ENCODE measurements at regions not wholly inside any gene's neighbourhood (a gene's known extent, or its start where the extent isn't known, plus 50 kb on each side); places are given as distances from the start of the nearest gene placed in this dataset.

GRCh38 chr16:27718201-27719105 is 168.5 kb downstream of the KATNIP start:
- DNase-seq (ENCODE audit: low read depth in 2 of 2), result no peak

DNA sequence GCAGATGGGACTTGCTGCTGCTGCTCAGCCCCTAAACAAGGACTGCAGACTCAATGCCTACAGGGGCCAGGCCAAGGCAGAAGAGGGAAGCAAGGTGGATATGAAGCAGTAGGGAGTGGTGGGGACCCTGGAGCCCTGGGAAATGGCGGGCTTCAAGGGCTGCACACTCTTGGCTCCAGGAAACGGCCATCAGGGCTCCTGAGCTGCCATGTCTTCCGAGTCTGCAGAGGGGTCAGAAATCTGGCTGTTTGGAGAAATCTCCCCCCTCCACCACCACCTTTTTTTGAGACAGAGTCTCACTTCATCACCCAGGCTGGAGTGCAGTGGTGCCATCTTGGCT is 169.1 kb downstream of the KATNIP start:
- DNase-seq (ENCODE audit: low read depth in 2 of 2), result no peak

- no peak for DNase-seq (ENCODE audit: low read depth in 2 of 2)
Measured at GRCh38 chr16:27720731-27721530, 171.0 kb downstream of the KATNIP start.

DNA sequence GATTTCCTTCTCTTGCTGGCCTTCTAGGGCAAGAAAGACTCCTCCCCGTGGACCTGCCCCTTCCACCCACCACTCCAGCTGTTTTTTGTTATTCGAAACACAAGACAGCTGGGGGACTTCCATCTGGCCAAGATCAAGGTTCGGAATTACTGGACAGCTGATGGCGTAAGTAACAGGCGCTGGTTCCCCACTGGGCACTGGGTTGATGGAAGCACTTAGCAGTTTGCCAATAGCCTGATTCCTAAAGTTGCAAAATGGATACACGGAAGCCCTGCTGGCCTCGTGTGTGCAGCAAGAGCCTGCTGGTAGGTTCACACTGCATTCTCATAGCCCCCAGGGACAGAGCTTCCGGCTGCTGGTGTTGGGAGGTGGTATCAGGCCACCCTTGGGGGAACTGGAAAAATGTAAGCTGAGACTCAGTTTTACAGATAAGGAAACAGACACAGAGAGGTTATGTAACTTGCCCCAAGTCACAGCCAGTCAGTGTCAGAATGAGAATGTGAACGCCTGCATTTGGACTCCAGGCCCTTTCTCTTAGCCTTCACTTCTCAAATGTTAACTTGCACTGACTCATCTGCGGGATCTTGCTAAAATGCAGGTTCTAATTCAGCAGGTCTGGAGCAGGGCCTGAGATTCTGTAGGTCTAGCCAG is 171.7 kb downstream of the KATNIP start:
- peak; percentile 23 to 28 for DNase-seq (ENCODE audit: low read depth in 2 of 2)

DNA sequence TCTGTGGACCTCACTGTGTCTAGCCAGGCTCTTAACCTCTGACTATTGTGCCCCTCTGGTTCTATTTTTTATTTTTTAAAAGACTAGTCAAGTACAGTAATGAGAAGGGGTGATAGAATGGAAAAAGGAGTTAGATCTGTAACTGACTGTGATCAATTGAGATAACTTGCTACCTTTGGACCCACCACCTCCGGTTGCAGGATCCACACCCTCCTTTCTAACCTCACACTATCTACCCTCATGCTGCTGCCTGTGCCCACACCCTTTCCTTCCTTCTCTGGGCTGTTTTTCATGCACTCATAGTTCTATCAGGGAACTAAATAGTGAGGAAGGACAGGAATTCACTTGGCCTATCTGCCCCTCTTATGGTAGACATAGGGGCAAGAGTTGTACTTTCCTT is 172.3 kb downstream of the KATNIP start:
- DNase-seq (ENCODE audit: low read depth in 2 of 2), result no peak

GRCh38 chr16:27722892-27723450 is 173.0 kb downstream of the KATNIP start:
- DNase-seq (ENCODE audit: low read depth in 2 of 2), result no peak

DNA sequence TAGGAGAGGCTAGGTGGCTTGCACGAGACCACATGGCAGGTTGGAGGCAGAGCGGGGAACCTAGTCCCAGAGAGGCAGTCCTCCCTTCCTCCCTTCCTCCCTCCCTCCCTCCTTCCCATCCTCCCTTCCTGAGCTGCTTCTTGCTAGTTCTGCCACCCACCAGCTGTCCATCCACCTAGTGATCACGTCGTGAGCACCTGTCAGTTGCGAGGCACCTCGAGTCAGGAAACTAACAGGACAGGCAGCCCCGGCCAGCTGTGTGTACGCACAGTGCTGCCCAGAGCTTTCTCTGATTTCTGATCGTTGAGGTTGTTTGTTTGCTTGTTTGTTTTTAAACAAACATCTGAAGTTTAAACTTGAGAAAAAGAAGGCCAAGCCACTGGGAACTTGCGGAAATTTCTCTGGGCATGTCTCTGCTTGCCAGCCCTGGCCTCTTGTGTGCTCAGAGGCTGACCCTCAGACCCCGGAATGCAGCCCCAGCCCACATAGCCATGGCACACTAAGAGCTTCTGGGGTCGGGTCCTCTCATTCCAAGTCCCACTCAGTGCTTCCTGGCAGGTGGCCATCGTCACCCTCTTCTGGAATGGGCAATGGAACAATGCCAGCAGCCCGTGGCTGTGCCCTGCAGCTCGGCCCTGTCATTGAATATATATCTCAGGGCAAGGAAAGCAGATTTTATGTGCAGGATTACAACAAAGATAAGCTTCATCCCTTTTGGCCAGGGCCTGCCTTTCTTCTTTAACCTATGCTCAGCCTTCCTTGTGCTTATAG is 174.0 kb downstream of the KATNIP start:
- DNase-seq (ENCODE audit: low read depth in 2 of 2), result no peak

DNA sequence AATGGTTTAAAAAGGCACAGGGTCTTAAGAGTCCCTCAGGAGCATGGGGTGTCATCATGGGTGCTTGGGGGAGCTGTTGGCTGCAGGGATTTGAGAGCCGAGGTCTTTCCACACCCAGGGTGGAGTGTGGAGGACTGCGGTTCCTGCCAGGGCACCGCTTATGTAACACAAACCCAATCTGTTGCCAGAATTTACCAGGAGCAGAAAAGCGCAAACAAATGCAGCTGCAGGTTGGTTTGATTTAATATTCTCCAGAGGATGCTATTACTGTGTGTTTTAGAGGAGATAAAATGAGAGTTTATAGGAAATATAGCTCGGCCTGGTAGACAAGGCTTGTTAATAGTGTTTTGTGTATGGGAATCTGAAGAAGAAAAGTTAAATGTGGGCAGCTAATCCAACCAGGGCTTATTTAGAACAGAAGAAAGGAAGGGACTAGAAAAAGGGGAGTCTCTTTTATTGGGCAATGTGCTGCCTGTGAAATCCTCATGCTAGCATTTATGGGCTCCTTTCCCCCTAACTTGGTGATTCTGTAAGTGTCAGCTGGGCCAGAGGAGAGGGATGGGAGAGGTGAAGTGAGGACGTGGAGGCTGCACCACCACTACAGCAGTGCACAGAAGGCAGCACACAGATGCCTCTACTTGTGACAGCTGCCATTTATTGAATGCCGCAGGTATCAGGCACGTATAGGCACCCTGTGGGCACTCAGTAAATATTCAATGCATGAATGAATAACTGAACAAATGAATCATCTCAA is 174.7 kb downstream of the KATNIP start:
- no peak for DNase-seq (ENCODE audit: low read depth in 2 of 2)

DNA sequence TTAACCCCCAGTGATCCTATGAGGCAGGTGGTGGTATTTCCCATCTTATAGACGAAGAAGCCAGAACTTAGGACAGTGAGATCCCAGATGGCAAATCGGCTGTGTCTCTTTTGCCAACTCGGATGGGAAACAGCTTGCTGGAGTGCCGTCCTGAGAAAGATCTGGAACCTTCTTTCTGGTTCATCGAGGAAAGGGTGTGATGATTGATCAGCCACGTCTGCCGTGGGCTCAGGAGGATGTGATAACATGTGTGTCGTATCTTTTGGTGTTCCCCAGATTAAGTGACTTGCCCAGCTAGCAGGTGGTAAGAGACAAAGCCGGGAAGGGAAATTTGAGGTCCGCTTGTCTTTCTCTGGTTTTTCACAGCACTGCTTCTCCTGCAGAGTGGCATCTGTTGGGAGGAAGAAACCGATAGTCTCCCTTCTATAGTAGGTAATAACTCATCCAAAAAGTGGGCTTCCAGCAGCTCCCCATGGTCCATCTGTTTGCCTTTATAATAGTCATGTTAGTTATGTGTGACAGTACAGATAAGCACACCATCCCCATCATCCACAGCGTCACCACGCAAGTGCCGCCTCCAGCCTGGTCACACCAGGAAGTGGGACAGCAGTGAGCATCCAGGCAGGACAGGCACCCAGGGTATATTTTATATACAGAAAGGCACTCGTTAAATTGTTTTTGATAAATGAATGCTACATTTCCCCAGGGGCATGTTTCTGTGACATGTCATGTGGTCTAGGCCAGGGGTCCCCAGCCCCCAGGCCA is 175.5 kb downstream of the KATNIP start:
- no peak for DNase-seq (ENCODE audit: low read depth in 2 of 2)

DNA sequence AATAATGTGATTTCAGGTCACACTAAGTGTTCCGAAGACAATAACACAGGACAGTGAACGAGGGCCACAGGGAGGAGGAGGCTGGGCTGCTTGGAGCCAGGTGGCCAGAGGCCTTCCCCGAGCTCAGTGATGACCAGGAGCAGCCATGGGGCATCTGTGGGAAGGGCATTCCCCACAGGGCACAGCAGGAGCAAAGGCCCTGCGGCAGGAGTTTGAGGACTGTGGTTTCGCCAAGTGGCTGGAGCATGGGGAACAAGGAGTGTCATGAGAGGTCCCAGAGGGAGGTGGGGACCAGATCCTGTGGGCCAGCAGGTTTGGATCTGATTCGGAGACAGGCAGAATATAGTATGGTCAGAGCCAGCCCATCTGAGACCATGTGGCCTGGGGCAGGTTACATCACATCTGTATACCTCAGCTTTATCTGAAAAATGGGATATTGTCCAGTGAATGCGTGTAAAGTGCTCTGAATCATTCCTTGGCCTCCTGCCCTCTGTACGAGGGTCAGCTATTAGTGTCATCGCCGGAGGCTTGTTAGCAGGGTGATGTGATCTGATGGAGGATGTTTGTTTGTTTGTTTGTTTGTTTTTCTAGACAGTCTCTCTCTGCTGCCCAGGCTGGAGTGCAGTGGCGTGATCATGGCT is 176.8 kb downstream of the KATNIP start:
- no peak for DNase-seq (ENCODE audit: low read depth in 2 of 2)

DNA sequence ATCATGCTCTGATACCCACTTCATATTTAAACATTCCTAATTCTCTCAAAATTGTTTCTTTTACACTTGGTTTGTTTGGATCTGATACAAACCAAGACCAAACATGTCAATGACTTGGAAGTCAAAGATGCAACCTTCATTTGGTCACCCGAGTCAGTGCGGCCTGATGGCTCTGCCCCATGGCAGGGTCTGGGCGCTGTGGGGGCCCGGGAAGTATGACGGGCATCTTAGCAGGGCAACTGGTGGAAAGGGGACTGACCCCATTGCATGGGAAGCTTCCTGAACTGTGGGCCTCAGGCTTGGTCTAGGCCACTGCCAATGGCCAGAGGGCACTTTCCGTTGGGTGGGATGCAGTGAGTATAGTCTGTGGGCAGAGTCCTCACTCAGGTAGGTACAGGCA is 178.0 kb downstream of the KATNIP start:
- no peak for DNase-seq (ENCODE audit: low read depth in 2 of 2)

DNA sequence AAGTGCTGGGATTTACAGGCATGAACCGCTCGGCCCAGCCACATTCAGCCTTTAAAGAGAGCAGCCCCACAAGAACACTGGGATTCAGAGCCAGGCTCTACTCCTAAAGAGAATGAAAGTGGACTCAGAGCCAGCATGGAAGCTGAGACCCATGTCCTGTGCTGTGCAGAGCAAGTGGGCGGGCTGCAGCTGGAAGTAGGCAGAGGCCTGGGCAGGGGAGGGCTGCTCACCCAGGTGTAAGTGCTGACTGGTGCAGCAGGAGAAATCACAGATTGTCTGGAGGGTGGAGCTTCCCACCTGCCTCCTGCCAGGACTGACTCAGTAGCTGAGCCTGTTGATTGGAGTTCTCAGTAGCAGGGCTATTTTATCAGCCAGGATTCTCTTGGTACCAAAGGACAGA is 178.7 kb downstream of the KATNIP start:
- DNase-seq (ENCODE audit: low read depth in 2 of 2), result no peak

- no peak for DNase-seq (ENCODE audit: low read depth in 2 of 2)
Measured at GRCh38 chr16:27729516-27730304, 179.8 kb downstream of the KATNIP start.

DNA sequence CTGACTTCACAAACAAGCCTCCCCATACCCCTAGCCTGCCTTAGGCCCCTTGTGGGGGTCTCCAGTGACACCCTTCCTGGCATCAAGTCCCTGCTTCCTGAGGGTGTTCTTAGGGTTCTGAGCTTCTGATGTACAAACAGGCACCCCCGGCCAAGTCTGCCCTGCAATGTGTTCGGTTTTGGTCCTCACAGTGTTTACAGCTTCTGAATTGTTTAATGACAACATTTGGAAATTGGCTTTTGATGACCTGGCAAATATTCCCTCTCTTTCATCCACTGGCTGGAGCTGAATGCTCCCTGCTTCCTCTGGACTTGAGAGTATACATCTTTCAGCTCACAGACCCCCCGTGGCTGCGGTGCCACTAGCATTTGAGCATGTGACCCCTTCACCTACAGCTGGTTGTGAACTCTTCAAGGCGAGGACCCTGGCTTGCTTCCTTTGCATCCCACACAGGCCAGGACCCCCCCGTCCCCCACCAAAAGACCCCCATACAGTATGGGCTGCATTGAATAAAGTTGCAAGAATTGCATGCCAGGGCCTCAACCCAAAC is 180.8 kb downstream of the KATNIP start:
- DNase-seq (ENCODE audit: low read depth in 2 of 2), result no peak

DNA sequence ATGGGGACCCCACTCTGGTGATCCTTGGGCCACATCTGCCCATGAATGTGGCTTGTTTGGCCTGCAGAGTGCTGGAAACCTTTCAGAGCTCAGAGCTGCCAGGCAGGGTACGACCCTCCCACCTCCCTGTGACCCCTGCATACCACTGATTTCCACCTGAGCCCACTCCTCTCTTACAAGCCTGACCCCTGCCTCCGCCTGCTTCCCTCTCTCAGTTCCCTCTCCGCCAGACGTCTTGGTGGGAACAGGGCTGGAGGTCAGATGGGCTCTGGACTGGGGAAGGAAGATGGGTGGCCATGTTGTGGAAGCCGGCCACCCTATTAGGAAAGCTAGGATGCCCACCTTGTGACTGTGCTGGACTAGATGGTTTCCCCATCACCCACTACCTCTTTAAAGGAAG is 185.1 kb downstream of the KATNIP start:
- no peak for DNase-seq (ENCODE audit: low read depth in 2 of 2)

GRCh38 chr16:27736431-27736830 is 186.5 kb downstream of the KATNIP start:
- no peak for DNase-seq (ENCODE audit: low read depth in 2 of 2)

DNA sequence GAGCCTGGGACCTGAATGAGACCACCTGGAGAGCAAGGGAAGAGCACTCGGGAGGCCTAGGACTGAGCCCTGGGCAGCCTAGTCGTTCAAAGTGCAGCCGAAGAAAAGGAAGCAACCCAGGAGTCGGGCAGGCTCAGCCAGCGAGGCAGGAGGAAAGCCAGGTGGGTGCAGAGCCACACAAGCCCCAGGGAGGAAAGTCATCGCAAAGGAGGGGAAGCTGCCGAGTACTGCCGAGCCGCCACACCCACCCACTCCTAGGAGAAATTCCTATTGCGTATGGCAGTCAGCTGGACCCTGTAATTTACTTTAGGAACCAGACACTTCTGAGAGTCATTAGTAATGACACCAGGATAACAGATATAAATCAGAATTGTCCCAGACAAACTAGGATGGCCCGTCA is 187.6 kb downstream of the KATNIP start:
- no peak for DNase-seq (ENCODE audit: low read depth in 2 of 2)
